SJSA1 (cell line): ENCODE measurements at regions not wholly inside any gene's neighbourhood (a gene's known extent, or its start where the extent isn't known, plus 50 kb on each side); places are given as distances from the start of the nearest gene placed in this dataset.
"Not testable (repeated sequence)": the region's sequence is repeated elsewhere in the genome, so short reads cannot be mapped to it uniquely, and the experiment has no call there.

Source experiments
- DNase-seq, 2 experiments: peaks; one replicate each; pipeline ENCODE4 v3.0.0-alpha.2; 2015 to 2020; ENCODE audit warnings: low spot score in 2 of 2, low read depth in 1 of 2
- H3K27ac ChIP-seq: fragments of 250-450 bp; sonication (Bioruptor Pico); 2 replicates; pipeline ENCODE4 v1.5.1; 2020; ENCODE audit warnings: mild to moderate bottlenecking, moderate library complexity
- H3K27me3 ChIP-seq: fragments of 250-450 bp; sonication (Bioruptor Pico); replicated peaks from 2 replicates; pipeline ENCODE4 v1.5.1; 2020; ENCODE audit warnings: mild to moderate bottlenecking, moderate library complexity
- H3K36me3 ChIP-seq: fragments of 250-450 bp; sonication (Bioruptor Pico); 2 replicates; pipeline ENCODE4 v1.5.1; 2020; ENCODE audit warnings: mild to moderate bottlenecking
- H3K4me1 ChIP-seq: fragments of 250-450 bp; sonication (Bioruptor Pico); replicated peaks from 2 replicates; pipeline ENCODE4 v1.6.1; 2021; ENCODE audit warnings: mild to moderate bottlenecking
- H3K4me3 ChIP-seq: fragments of 250-450 bp; sonication (Bioruptor Pico); 2 replicates; pipeline ENCODE4 v1.5.1; 2020; ENCODE audit warnings: mild to moderate bottlenecking
- H3K9me3 ChIP-seq: fragments of 250-450 bp; sonication (Bioruptor Pico); replicated peaks from 2 replicates; pipeline ENCODE4 v1.5.1; 2020; ENCODE audit warnings: mild to moderate bottlenecking

DNA sequence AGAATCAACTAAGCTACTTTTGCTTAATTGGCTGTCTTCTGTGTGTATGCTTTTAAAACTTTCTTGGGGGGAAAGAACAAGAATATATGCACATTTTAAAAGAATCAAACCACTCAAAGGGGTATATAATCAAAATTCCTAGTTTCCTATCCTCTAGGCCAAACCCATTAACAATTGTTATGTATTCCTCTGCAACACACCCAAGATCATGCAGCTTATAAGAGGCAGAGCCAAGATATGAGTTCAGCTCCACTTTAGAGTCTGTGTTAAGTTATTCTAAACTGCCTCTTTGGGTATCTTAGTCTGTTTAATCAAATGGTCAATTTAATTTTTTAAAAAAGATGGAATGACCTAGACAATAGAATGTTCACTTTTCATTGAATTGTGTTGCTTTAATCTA lies 326.1 kb upstream of the IL12A start:
- H3K27ac ChIP-seq: no peak overlapping the region
- no peak for DNase-seq
- H3K4me1 ChIP-seq: no peaks in the 10 kb centered on the region
- H3K36me3 ChIP-seq: no peaks in the 10 kb centered on the region
- no peaks in the 10 kb centered on the region for H3K27me3 ChIP-seq
- H3K4me3 ChIP-seq: no peak overlapping the region
- peaks cover 7% of the 10 kb centered on the region; the same call in 1 of the 2 replicates for H3K9me3 ChIP-seq

GRCh38 chr3:159664006-159664405 lies 324.6 kb upstream of the IL12A start:
- no peaks in the 10 kb centered on the region for H3K27me3 ChIP-seq
- no peaks in the 10 kb centered on the region for H3K36me3 ChIP-seq
- peaks cover 7% of the 10 kb centered on the region; the same call in 1 of the 2 replicates for H3K9me3 ChIP-seq
- no peak overlapping the region for H3K27ac ChIP-seq
- H3K4me1 ChIP-seq: no peaks in the 10 kb centered on the region; the same call in 1 of the 2 replicates
- no peak for DNase-seq
- H3K4me3 ChIP-seq: no peak overlapping the region

DNA sequence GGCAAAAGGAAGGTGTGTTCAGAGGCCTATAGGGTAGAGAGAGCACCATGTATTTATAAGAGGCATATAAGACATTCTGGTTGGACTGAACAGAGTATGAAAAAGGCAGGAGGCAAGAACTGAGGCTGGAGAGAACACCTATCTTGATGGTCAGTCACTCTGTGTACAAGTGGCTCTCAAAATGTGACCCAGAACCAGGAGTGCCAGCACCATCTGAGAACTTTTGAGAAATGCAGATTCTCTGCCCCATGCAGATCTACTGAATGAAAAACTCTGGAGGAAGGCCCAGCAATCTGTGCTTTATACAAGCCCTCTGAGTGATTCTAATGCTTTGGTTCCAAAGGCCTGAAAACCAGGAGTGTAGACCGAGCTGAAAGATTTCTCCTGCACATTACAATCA lies 324.0 kb upstream of the IL12A start:
- H3K36me3 ChIP-seq: no peaks in the 10 kb centered on the region
- DNase-seq: no peak
- H3K27ac ChIP-seq: no peak overlapping the region
- H3K9me3 ChIP-seq: peaks cover 7% of the 10 kb centered on the region; the same call in 1 of the 2 replicates
- no peaks in the 10 kb centered on the region; the same call in 1 of the 2 replicates for H3K4me1 ChIP-seq
- no peaks in the 10 kb centered on the region for H3K27me3 ChIP-seq
- no peak overlapping the region for H3K4me3 ChIP-seq

DNA sequence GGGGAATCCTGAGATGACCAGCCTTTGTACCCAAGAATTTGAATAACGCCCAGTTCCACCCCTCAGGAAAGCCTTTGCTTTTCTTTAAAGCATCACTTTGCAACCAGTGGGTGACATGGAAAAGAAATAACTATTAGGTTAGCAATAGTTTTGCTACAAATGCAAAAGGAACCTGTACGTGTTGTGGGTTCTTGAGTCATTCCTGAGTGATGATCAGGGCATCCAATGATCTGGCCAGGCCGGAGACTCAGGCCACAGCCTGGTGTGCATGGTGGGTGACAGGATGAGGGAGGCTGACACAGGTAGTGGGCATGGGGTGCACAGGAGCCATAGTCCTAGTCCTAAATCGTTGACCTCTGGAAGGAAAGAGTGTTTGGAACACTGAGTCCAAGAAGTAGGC lies 321.4 kb upstream of the IL12A start:
- Histone ChIP-seq H3K27me3 (no peaks in the 10 kb centered on the region), H3K4me3 (no peak overlapping the region), H3K27ac (no peak overlapping the region), H3K4me1 (no peaks in the 10 kb centered on the region; the same call in 1 of the 2 replicates), H3K9me3 (0 out of 2 replicates have a peak, but pooled peaks cover 1% of the 10 kb centered on the region), H3K36me3 (no peaks in the 10 kb centered on the region)
- DNase-seq: no peak

GRCh38 chr3:159668461-159668860 lies 320.2 kb upstream of the IL12A start:
- H3K27me3 ChIP-seq: no peaks in the 10 kb centered on the region
- no peak overlapping the region for H3K4me3 ChIP-seq
- no peaks in the 10 kb centered on the region for H3K9me3 ChIP-seq
- no peak for DNase-seq
- peaks cover 5% of the 10 kb centered on the region; the same call in 1 of the 2 replicates for H3K4me1 ChIP-seq
- H3K27ac ChIP-seq: no peak overlapping the region
- H3K36me3 ChIP-seq: no peaks in the 10 kb centered on the region

DNA sequence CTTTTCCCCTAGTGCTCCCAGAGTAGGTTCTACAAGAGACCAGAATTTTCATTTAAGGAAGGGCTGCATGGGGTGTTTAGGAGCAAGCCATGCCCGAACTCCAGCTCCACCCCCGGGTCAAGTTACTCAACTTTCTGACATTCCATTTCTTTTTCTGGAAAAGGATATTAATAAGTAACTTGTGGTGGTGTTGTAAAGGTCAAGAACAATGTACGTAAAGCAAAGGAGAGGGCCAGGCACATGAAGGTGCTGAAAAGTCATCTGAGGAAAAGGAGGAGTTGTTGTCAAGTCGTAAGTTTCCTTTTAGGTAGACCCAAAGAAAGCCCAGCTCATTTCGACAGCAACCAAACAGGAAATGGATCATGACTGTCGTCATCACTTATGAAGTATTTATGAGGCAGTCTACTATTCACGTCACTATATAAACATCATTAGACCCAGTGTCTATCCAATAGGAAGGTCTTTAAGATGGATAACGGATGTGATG lies 319.6 kb upstream of the IL12A start:
- Histone ChIP-seq H3K36me3 (no peaks in the 10 kb centered on the region), H3K27ac (no peak overlapping the region), H3K4me1 (peaks cover 5% of the 10 kb centered on the region; the same call in 1 of the 2 replicates), H3K9me3 (no peaks in the 10 kb centered on the region), H3K4me3 (no peak overlapping the region), H3K27me3 (no peaks in the 10 kb centered on the region)
- DNase-seq: no peak

DNA sequence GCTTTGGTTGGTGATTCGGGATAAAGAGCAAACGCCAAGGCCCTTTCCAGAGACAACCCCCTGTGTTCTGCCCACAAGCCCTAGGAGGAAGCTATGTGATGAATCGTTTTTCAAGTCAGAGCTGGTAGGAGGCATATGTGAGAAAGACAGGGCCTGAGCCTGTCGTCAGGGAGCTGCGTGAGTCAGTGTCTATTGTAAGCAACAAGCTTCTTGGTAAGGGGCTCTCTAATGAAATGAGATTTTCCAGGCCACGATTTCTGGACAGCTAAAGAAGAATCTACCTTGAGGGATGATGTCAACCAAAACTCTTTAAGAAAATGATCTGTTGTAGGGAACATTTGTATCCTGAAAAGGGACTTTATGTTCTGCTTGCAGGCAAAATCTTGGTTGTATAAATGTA lies 318.9 kb upstream of the IL12A start:
- no peak overlapping the region for H3K27ac ChIP-seq
- no peak overlapping the region for H3K4me3 ChIP-seq
- H3K27me3 ChIP-seq: no peaks in the 10 kb centered on the region
- H3K36me3 ChIP-seq: no peaks in the 10 kb centered on the region
- peaks cover 5% of the 10 kb centered on the region; the same call in 1 of the 2 replicates for H3K4me1 ChIP-seq
- no peak for DNase-seq
- H3K9me3 ChIP-seq: no peaks in the 10 kb centered on the region

DNA sequence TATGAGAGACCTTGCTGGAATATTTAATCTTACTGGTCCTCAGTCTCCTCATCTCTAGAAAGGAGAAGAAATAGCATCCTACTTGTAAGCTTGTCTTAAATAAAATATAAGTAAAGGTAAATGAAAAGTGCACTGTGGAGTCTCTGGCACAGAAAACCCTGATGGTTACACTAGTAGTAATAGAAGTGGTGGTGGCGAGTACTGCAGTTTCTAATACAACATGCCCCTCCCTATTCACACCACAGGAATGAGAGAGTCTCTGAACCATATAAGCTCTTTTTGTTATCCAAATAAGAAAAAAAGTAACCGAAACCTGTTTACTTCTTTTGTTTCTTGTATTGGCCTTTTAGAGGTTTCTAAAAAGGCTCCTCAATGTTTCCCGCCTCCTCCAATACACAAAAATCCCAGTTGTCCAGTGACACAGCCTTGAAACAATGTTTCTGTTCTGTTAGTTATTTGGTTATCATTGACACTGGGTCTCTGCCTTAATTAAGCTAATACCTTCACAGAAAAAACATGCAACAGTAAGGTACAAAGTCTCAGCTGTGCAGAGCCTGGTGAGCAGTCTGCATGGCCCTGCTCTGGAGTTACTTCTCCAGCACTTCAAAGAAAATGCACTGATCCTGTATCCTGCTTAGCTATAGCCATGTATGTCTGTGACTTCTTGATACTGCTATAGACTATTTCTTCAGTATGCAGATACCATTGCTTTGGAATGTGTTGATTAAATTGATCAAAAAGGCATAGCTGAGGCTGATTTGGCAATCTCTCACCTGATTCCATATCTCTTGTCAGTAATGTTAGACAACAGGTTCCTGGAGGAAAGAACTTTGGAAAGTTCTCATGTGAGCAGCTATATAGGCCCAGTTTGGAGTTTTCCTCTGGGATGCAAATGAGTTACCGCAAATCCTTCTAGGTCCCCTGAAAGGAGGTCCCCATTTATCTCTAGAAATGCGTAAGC lies 315.6 kb upstream of the IL12A start:
- DNase-seq: no peak

DNA sequence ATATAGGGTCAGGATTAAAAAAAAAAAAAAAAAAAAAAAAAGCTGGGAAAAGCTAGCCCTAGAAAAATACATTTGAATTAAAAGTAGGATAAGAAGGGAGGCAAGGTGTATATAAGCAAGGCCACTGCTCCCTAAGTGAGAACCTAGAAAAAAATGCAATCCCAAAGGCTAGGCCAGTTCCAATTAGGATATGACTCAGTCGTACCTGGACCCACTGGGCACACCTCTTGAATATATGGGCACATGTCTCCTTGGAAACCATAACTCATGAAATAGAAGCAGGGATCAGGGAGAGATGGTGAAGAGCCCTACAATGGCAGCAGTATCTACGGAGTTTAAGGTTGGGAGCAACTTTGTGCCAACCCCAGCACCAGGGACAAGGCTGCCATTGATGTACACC lies 314.1 kb upstream of the IL12A start:
- Histone ChIP-seq H3K4me1 (peaks cover 5% of the 10 kb centered on the region; the same call in 1 of the 2 replicates), H3K27me3 (no peaks in the 10 kb centered on the region), H3K4me3 (no peak overlapping the region), H3K9me3 (no peaks in the 10 kb centered on the region), H3K36me3 (no peaks in the 10 kb centered on the region), H3K27ac (no peak overlapping the region)
- no peak for DNase-seq

More for the DNA sequence above, 315.6 kb upstream of the IL12A start:
- Histone ChIP-seq H3K27me3 (no peaks in the 10 kb centered on the region), H3K4me1 (peaks cover 5% of the 10 kb centered on the region; the same call in 1 of the 2 replicates), H3K4me3 (no peak overlapping the region), H3K9me3 (no peaks in the 10 kb centered on the region), H3K27ac (no peak overlapping the region), H3K36me3 (no peaks in the 10 kb centered on the region)

DNA sequence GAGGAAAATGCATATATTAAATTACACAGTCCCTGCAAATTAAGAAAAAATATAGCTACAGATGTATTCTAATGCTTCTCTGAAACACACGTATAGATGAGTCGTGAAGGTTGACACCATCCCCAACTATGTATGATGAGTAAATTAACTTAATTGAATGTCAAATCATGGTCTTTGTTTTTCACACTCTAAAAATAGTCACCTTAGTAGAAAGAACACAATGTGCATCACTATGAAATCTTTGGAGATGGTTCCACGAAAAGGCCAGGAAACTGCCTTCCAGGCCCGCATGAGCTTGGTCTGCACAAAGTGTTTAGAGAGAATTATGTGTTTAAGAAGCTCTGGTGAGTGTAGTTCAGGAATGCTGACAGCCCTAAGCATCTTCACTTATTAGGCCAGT lies 313.4 kb upstream of the IL12A start:
- Histone ChIP-seq H3K4me3 (no peak overlapping the region), H3K4me1 (0 out of 2 replicates have a peak, but pooled peaks cover 5% of the 10 kb centered on the region), H3K36me3 (no peaks in the 10 kb centered on the region), H3K27ac (no peak overlapping the region), H3K9me3 (no peaks in the 10 kb centered on the region), H3K27me3 (no peaks in the 10 kb centered on the region)
- DNase-seq: no peak

- H3K27me3 ChIP-seq: no peaks in the 10 kb centered on the region
- H3K27ac ChIP-seq: no peak overlapping the region
- no peaks in the 10 kb centered on the region for H3K4me1 ChIP-seq
- no peak for DNase-seq
- no peak overlapping the region for H3K4me3 ChIP-seq
- H3K9me3 ChIP-seq: no peaks in the 10 kb centered on the region
- H3K36me3 ChIP-seq: no peaks in the 10 kb centered on the region
Measured at GRCh38 chr3:159679900-159680299, 308.7 kb upstream of the IL12A start.

DNA sequence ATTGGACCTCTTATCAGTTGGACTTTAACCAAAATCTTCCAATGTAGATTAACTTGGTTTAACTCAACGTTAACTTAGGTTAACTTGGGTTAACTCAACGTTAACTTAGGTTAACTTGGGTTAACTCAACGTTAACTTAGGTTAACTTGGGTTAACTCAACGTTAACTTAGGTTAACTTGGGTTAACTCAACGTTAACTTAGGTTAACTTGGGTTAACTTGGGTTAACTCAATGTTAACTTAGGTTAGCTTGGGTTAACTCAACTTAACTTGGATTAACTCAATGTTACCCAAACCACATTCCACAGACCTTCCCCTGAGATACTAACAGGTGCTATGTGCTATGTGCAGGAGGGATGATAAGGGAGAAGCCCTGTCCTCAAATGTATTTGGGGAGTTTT lies 306.9 kb upstream of the IL12A start:
- H3K36me3 ChIP-seq, DNase-seq: not testable (repeated sequence)

GRCh38 chr3:159685801-159686200 lies 302.8 kb upstream of the IL12A start:
- no peaks in the 10 kb centered on the region for H3K27me3 ChIP-seq
- no peak overlapping the region for H3K4me3 ChIP-seq
- H3K4me1 ChIP-seq: peaks cover 9% of the 10 kb centered on the region
- H3K9me3 ChIP-seq: no peaks in the 10 kb centered on the region
- DNase-seq: no peak
- H3K27ac ChIP-seq: no peak overlapping the region
- no peaks in the 10 kb centered on the region for H3K36me3 ChIP-seq

More for the DNA sequence above, 306.9 kb upstream of the IL12A start:
- H3K27me3 ChIP-seq, H3K9me3 ChIP-seq, H3K4me1 ChIP-seq, H3K4me3 ChIP-seq, H3K27ac ChIP-seq: not testable (repeated sequence)

- no peak for DNase-seq
- no peaks in the 10 kb centered on the region for H3K36me3 ChIP-seq
- no peaks in the 10 kb centered on the region for H3K9me3 ChIP-seq
- no peaks in the 10 kb centered on the region for H3K4me1 ChIP-seq
- H3K27ac ChIP-seq: no peak overlapping the region
- H3K27me3 ChIP-seq: no peaks in the 10 kb centered on the region
- no peak overlapping the region for H3K4me3 ChIP-seq
Measured at GRCh38 chr3:159693226-159693625, 295.4 kb upstream of the IL12A start.
